ENCODE measurements at regions not wholly inside any gene's neighbourhood (a gene's known extent, or its start where the extent isn't known, plus 50 kb on each side); places are given as distances from the start of the nearest gene placed in this dataset.
A peak's percentile ranks its signal among the peaks of the same experiment; 100 is the strongest.
"Not testable (repeated sequence)": the region's sequence is repeated elsewhere in the genome, so short reads cannot be mapped to it uniquely, and the experiment has no call there.

- H3K4ac ChIP-seq (ENCODE audit: low read depth, low read length): no peak overlapping the region
Measured at GRCh38 chr6:139732451-139732850, 358.0 kb upstream of the CITED2 start.

GRCh38 chr6:139730340-139730974 lies 356.0 kb upstream of the CITED2 start:
- Histone ChIP-seq H3K36me3 (ENCODE audit: control insufficient read depth, insufficient read depth, low read length) (no peaks in the 10 kb centered on the region), H3K4me3 (ENCODE audit: low read length) (no peak overlapping the region), H3K9ac (ENCODE audit: low read length) (no peak overlapping the region), H3K79me1 (ENCODE audit: low read length) (no peaks in the 10 kb centered on the region), H2BK15ac (replicated peaks; ENCODE audit: low read depth) (no peak overlapping the region), H2AK5ac (ENCODE audit: low read length) (no peak overlapping the region), H3K18ac (ENCODE audit: low read length) (no peak overlapping the region), H4K8ac (ENCODE audit: low read depth, low read length) (no peak overlapping the region), H3K27ac (ENCODE audit: low read depth, low read length) (no peak overlapping the region), H2BK5ac (ENCODE audit: low read length) (no peak overlapping the region), H3K4me2 (ENCODE audit: low read length) (no peak overlapping the region), H3K4ac (ENCODE audit: low read depth, low read length) (no peak overlapping the region), H3K27me3 (ENCODE audit: insufficient read depth, low read length, poor library complexity) (no peaks in the 10 kb centered on the region), H3K56ac (ENCODE audit: low read length) (no peak overlapping the region), H3K4me1 (ENCODE audit: control insufficient read depth, low read depth, low read length) (no peaks in the 10 kb centered on the region), H3K79me2 (ENCODE audit: control insufficient read depth, insufficient read depth, low read length) (no peaks in the 10 kb centered on the region), H3K23ac (ENCODE audit: low read length) (no peak overlapping the region), H2BK120ac (ENCODE audit: low read depth, low read length) (no peak overlapping the region), H4K5ac (ENCODE audit: low read length) (no peak overlapping the region)
- DNase-seq: no peak
- no CpG with 5 or more reads among the region's 2 CpGs for WGBS (ENCODE audit: extremely low coverage, insufficient coverage, low lambda C conversion rate)

More at GRCh38 chr6:139732451-139732850, 358.0 kb upstream of the CITED2 start:
- H3K56ac ChIP-seq (ENCODE audit: low read length): no peak overlapping the region
- H3K4me3 ChIP-seq (ENCODE audit: low read length): no peak overlapping the region
- no peak for DNase-seq
- H2AK5ac ChIP-seq (ENCODE audit: low read length): no peak overlapping the region
- no peaks in the 10 kb centered on the region for H3K79me1 ChIP-seq (ENCODE audit: low read length)
- no peak overlapping the region for H2BK15ac ChIP-seq (replicated peaks; ENCODE audit: low read depth)
- no peaks in the 10 kb centered on the region for H3K27me3 ChIP-seq (ENCODE audit: insufficient read depth, low read length, poor library complexity)
- H2BK5ac ChIP-seq (ENCODE audit: low read length): no peak overlapping the region
- no peak overlapping the region for H3K18ac ChIP-seq (ENCODE audit: low read length)
- no peak overlapping the region for H3K9ac ChIP-seq (ENCODE audit: low read length)
- H2BK120ac ChIP-seq (ENCODE audit: low read depth, low read length): no peak overlapping the region
- no peaks in the 10 kb centered on the region for H3K36me3 ChIP-seq (ENCODE audit: control insufficient read depth, insufficient read depth, low read length)
- WGBS (ENCODE audit: extremely low coverage, insufficient coverage, low lambda C conversion rate): no CpG with 5 or more reads among the region's 3 CpGs
- no peak overlapping the region for H3K4me2 ChIP-seq (ENCODE audit: low read length)
- H4K5ac ChIP-seq (ENCODE audit: low read length): no peak overlapping the region
- H3K4me1 ChIP-seq (ENCODE audit: control insufficient read depth, low read depth, low read length): no peaks in the 10 kb centered on the region
- H4K8ac ChIP-seq (ENCODE audit: low read depth, low read length): no peak overlapping the region
- no peaks in the 10 kb centered on the region for H3K79me2 ChIP-seq (ENCODE audit: control insufficient read depth, insufficient read depth, low read length)
- H3K23ac ChIP-seq (ENCODE audit: low read length): no peak overlapping the region
- H3K27ac ChIP-seq (ENCODE audit: low read depth, low read length): no peak overlapping the region

GRCh38 chr6:139728876-139729427 lies 354.5 kb upstream of the CITED2 start:
- H3K79me2 ChIP-seq (ENCODE audit: control insufficient read depth, insufficient read depth, low read length): no peaks in the 10 kb centered on the region
- WGBS (ENCODE audit: extremely low coverage, insufficient coverage, low lambda C conversion rate): no CpG with 5 or more reads among the region's 5 CpGs
- H3K79me1 ChIP-seq (ENCODE audit: low read length): no peaks in the 10 kb centered on the region
- no peaks in the 10 kb centered on the region for H3K4me1 ChIP-seq (ENCODE audit: control insufficient read depth, low read depth, low read length)
- H2AK5ac ChIP-seq (ENCODE audit: low read length): no peak overlapping the region
- no peak overlapping the region for H3K23ac ChIP-seq (ENCODE audit: low read length)
- H3K36me3 ChIP-seq (ENCODE audit: control insufficient read depth, insufficient read depth, low read length): no peaks in the 10 kb centered on the region
- no peak overlapping the region for H2BK5ac ChIP-seq (ENCODE audit: low read length)
- H4K8ac ChIP-seq (ENCODE audit: low read depth, low read length): no peak overlapping the region
- H3K9ac ChIP-seq (ENCODE audit: low read length): no peak overlapping the region
- no peak overlapping the region for H3K56ac ChIP-seq (ENCODE audit: low read length)
- no peak for DNase-seq
- no peak overlapping the region for H4K5ac ChIP-seq (ENCODE audit: low read length)
- H3K4me2 ChIP-seq (ENCODE audit: low read length): no peak overlapping the region
- H2BK120ac ChIP-seq (ENCODE audit: low read depth, low read length): no peak overlapping the region
- H3K27me3 ChIP-seq (ENCODE audit: insufficient read depth, low read length, poor library complexity): no peaks in the 10 kb centered on the region
- peak overlapping the region; percentile 57 for H2BK15ac ChIP-seq (replicated peaks; ENCODE audit: low read depth)
- no peak overlapping the region for H3K27ac ChIP-seq (ENCODE audit: low read depth, low read length)
- H3K18ac ChIP-seq (ENCODE audit: low read length): no peak overlapping the region
- no peak overlapping the region for H3K4ac ChIP-seq (ENCODE audit: low read depth, low read length)
- no peak overlapping the region for H3K4me3 ChIP-seq (ENCODE audit: low read length)

- H2BK120ac ChIP-seq (ENCODE audit: low read depth, low read length); H3K4me1 ChIP-seq (ENCODE audit: control insufficient read depth, low read depth, low read length); H3K4me2 ChIP-seq (ENCODE audit: low read length); H3K36me3 ChIP-seq (ENCODE audit: control insufficient read depth, insufficient read depth, low read length); H2AK5ac ChIP-seq (ENCODE audit: low read length); DNase-seq; H3K79me1 ChIP-seq (ENCODE audit: low read length); H4K8ac ChIP-seq (ENCODE audit: low read depth, low read length); H3K9ac ChIP-seq (ENCODE audit: low read length); H3K27ac ChIP-seq (ENCODE audit: low read depth, low read length); H3K56ac ChIP-seq (ENCODE audit: low read length); H3K18ac ChIP-seq (ENCODE audit: low read length); H2BK5ac ChIP-seq (ENCODE audit: low read length); H3K27me3 ChIP-seq (ENCODE audit: insufficient read depth, low read length, poor library complexity); H4K5ac ChIP-seq (ENCODE audit: low read length); H3K4me3 ChIP-seq (ENCODE audit: low read length); H3K4ac ChIP-seq (ENCODE audit: low read depth, low read length); H2BK15ac ChIP-seq (replicated peaks; ENCODE audit: low read depth); H3K23ac ChIP-seq (ENCODE audit: low read length); H3K79me2 ChIP-seq (ENCODE audit: control insufficient read depth, insufficient read depth, low read length): not testable (repeated sequence)
- no CpG with 5 or more reads among the region's 23 CpGs for WGBS (ENCODE audit: extremely low coverage, insufficient coverage, low lambda C conversion rate)
Measured at GRCh38 chr6:139726272-139726671, 351.8 kb upstream of the CITED2 start.

- Histone ChIP-seq H4K5ac (ENCODE audit: low read length) (no peak overlapping the region), H2BK120ac (ENCODE audit: low read depth, low read length) (no peak overlapping the region), H3K79me1 (ENCODE audit: low read length) (no peaks in the 10 kb centered on the region), H3K27ac (ENCODE audit: low read depth, low read length) (no peak overlapping the region), H3K4me3 (ENCODE audit: low read length) (no peak overlapping the region), H3K9ac (ENCODE audit: low read length) (no peak overlapping the region), H3K79me2 (ENCODE audit: control insufficient read depth, insufficient read depth, low read length) (no peaks in the 10 kb centered on the region), H3K4ac (ENCODE audit: low read depth, low read length) (no peak overlapping the region), H3K36me3 (ENCODE audit: control insufficient read depth, insufficient read depth, low read length) (no peaks in the 10 kb centered on the region), H2AK5ac (ENCODE audit: low read length) (no peak overlapping the region), H4K8ac (ENCODE audit: low read depth, low read length) (no peak overlapping the region), H3K4me2 (ENCODE audit: low read length) (no peak overlapping the region), H3K56ac (ENCODE audit: low read length) (no peak overlapping the region), H2BK5ac (ENCODE audit: low read length) (no peak overlapping the region), H3K23ac (ENCODE audit: low read length) (no peak overlapping the region), H2BK15ac (replicated peaks; ENCODE audit: low read depth) (no peak overlapping the region), H3K4me1 (ENCODE audit: control insufficient read depth, low read depth, low read length) (peaks cover 2% of the 10 kb centered on the region), H3K27me3 (ENCODE audit: insufficient read depth, low read length, poor library complexity) (no peaks in the 10 kb centered on the region), H3K18ac (ENCODE audit: low read length) (no peak overlapping the region)
- no CpG with 5 or more reads among the region's 3 CpGs for WGBS (ENCODE audit: extremely low coverage, insufficient coverage, low lambda C conversion rate)
- DNase-seq: no peak
Measured at GRCh38 chr6:139722530-139722929, 348.1 kb upstream of the CITED2 start.

GRCh38 chr6:139721954-139722353 lies 347.5 kb upstream of the CITED2 start:
- Histone ChIP-seq H3K4me2 (ENCODE audit: low read length) (no peak overlapping the region), H4K8ac (ENCODE audit: low read depth, low read length) (no peak overlapping the region), H3K36me3 (ENCODE audit: control insufficient read depth, insufficient read depth, low read length) (no peaks in the 10 kb centered on the region), H3K56ac (ENCODE audit: low read length) (peak overlapping the region; percentile 8), H2AK5ac (ENCODE audit: low read length) (no peak overlapping the region), H3K27ac (ENCODE audit: low read depth, low read length) (no peak overlapping the region), H3K4me1 (ENCODE audit: control insufficient read depth, low read depth, low read length) (peaks cover 2% of the 10 kb centered on the region), H3K23ac (ENCODE audit: low read length) (no peak overlapping the region), H3K27me3 (ENCODE audit: insufficient read depth, low read length, poor library complexity) (no peaks in the 10 kb centered on the region), H4K5ac (ENCODE audit: low read length) (no peak overlapping the region), H2BK5ac (ENCODE audit: low read length) (no peak overlapping the region), H3K18ac (ENCODE audit: low read length) (no peak overlapping the region), H3K4me3 (ENCODE audit: low read length) (no peak overlapping the region), H2BK120ac (ENCODE audit: low read depth, low read length) (no peak overlapping the region), H3K9ac (ENCODE audit: low read length) (no peak overlapping the region), H2BK15ac (replicated peaks; ENCODE audit: low read depth) (no peak overlapping the region), H3K4ac (ENCODE audit: low read depth, low read length) (no peak overlapping the region), H3K79me1 (ENCODE audit: low read length) (no peaks in the 10 kb centered on the region), H3K79me2 (ENCODE audit: control insufficient read depth, insufficient read depth, low read length) (no peaks in the 10 kb centered on the region)
- DNase-seq: no peak
- no CpG with 5 or more reads among the region's 3 CpGs for WGBS (ENCODE audit: extremely low coverage, insufficient coverage, low lambda C conversion rate)

Data from mesendoderm (in vitro differentiated cells).